Sigmoid colon (tissue), 4 donors: ENCODE measurements at regions not wholly inside any gene's neighbourhood (a gene's known extent, or its start where the extent isn't known, plus 50 kb on each side); places are given as distances from the start of the nearest gene placed in this dataset.

ENCODE experiments used
- CTCF ChIP-seq, 4 experiments: fragments of 450-650 bp in 3 of 4; fragments of 200-600 bp in 1 of 4; IDR thresholded peaks; one replicate each; pipeline ENCODE4 v1.5.1; 2016 to 2019; ENCODE audit warnings: antibody characterized with exemption in 4 of 4, mild to moderate bottlenecking in 3 of 4, moderate library complexity in 2 of 4
- EP300 ChIP-seq, 4 donors: sonication (generic); formaldehyde crosslinking; IDR thresholded peaks; one replicate each; pipeline ENCODE4 v1.6.1; 2017; ENCODE audit warnings: antibody characterized with exemption in 4 of 4
- POLR2A ChIP-seq, 2 donors: fragments of 450-650 bp; IDR thresholded peaks; one replicate each; pipeline ENCODE4 v1.6.1; 2016; ENCODE audit warnings: antibody characterized with exemption in 2 of 2, mild to moderate bottlenecking in 2 of 2, moderate library complexity in 2 of 2
- POLR2AphosphoS5 ChIP-seq, 4 donors: sonication (generic); formaldehyde crosslinking; IDR thresholded peaks; one replicate each; pipeline ENCODE4 v1.6.1; 2017; ENCODE audit warnings: antibody characterized with exemption in 4 of 4

DNA sequence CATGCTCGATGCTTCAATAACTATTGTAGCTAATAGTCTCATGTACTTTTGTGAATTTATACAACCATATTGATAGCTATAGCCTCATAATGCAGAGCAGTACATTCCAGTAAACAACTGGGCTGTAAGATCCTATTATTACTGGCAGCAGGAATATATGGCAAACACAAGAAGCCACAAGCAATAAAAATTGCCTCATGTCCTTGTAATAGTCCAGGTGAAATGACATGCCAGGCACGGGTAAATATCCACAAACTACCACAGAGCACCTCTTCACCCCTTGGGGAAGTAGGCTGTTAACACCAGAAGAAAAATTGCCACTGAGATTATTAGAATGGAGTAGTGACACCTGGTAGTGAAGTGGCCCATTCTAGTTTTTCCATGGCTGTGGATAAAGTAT is 158.3 kb downstream of the MTX2 start:
- TF ChIP-seq EP300 (IDR thresholded peaks at IDR 0.05) (no peak), CTCF (IDR thresholded peaks at IDR 0.05) (no peak), POLR2A (IDR thresholded peaks at IDR 0.05) (no peak), POLR2AphosphoS5 (IDR thresholded peaks at IDR 0.05) (no peak)
